NOMO-1 (cell line): ENCODE measurements at regions not wholly inside any gene's neighbourhood (a gene's known extent, or its start where the extent isn't known, plus 50 kb on each side); places are given as distances from the start of the nearest gene placed in this dataset.

ENCODE experiments used
- DNase-seq, 2 experiments: peaks; one replicate each; lab custom pipeline; 2025; ENCODE audit not compliant: unreplicated experiment in 2 of 2; lab: John Stamatoyannopoulos, UW

DNA sequence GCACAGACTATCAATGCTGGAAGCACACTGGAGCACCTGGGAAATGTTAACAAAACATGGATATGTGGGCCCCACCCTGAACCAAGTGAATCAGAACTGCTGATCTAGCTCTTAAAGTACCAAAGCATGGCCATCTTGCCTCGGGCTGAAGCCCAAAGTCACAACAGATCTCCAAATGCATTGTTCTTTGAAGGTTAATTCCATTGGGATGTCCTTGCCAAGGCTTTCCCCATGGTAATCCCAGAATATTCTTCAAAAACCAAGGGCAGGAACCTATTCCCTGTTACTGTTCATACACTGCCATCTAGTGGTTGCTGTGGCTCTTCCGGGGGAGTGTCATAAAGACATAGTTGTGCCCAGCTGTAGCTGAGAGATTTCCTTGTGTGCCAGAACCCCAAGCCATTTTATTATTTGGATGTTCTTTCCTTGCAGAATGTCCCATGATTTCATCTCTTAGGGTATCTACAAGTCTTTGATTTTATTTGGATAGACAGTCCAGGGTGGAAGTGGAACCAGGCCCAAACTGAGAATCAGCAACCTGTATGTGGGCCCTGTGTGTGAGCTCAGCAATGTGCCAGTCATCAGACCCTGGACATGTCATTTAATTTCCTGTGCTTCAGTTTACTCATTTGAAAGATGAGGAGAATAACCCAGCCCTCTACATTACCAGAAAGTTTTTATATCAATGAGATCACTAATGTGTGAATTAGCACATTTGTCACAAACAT lies 290.0 kb downstream of the ACTL7B start:
- DNase-seq = peak; percentile 35 to 72

DNA sequence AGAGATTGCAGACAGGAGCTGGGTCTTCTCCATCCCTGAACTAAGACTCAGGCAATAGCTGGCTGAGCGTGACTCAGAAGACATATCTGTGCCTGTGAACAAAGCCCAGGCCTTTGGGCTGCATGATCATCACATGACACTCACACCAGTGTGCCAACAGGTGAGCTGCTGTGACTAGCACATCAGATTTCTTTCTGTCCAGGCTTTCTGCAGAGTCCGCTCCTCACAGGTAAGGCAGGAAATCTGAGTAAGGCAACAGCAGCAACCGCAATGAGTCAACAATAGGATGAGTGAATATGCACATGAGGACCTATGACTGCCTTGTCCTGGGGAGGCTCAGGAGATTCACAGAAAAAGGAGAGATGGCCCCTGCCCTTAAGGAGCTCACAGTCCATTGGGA lies 293.6 kb downstream of the ACTL7B start:
- no peak for DNase-seq

DNA sequence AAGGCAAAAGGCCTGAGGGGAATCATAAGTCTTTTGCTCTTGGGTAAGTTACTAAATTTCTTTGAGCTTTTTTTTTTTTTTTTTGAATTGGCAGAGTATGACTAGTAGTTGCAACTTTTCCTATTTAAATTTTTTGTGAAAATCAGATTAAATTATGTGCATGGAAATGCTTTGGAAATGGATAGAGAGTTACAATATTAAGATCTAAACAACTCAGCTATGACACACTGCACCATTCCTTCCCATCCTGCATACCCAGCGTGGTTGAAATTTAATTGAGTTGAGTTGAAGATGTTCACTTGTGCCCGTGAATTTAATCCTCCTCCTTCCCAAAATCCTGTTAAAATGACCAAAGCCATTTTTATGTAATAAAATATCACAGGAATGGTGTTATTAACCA lies 296.4 kb downstream of the ACTL7B start:
- DNase-seq = no peak

DNA sequence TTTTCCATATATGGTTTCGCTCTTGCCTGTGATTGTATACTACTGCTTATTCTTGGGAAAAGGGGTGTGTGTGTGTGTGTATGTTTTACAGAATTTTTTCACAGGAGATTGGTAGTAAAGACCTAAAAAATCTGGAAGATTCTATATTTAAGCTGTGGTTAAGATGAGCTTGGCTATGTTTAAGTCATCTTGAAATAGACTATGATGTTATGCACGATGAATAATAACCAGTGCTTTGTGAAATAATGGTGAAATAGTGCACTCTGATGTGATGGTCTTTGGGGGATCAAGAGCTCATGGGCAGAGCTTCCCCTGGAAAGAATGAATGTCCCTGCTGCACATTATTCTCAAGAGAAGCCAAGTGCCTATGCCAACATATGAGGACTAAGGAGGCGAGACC lies 301.0 kb downstream of the ACTL7B start:
- DNase-seq = no peak

DNA sequence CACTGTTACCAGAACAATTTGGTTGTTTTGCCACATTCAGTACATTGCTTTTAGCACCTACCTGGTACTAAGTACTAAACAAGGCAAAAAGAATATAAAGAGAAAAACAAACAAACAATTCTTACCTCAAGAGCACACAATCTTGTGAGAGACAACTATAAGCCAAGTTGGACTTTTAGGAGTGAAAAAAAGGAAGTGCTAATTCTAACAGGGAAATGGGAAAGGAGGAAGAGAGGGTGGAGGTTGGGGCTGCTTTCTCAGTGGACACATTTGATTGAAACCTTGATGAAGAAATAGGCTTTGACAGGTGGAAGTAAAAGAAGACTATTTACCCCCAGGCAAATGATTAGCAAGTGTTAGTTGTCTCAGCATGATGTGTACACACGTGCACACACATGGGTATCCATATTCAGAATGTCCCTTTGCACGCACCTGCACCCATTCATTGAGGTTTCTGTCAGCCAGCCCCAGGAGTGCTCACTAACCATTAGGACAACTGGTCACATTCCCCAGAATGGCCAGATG lies 302.6 kb downstream of the ACTL7B start:
- DNase-seq = no peak

DNA sequence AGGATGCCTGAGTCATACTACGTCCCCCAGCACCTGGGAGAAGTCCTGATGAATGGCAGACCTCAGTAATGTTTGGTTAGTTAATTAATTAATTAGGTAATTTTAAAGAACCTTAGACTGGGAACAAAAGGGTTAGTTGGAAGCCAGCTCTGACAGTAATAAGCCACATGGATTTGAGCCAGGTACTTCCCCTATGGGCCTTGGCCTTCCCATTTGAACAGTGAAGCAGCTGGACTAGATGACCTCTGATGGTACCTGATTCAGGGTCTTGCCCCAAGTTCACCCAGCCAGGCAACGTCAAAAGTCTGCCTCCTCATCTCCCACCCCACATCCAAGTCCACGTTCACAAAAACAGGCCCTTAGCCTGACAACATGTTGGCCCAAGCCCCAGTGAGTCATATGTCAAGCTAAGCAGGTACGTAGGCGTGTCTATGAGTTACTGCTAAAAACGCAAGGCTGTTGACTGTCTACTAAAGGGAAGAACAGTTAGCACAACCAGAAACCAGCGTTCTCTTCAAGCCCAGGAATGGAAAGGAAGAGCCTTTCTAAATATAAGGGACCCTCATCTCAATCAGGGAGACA lies 303.2 kb downstream of the ACTL7B start:
- no peak for DNase-seq

DNA sequence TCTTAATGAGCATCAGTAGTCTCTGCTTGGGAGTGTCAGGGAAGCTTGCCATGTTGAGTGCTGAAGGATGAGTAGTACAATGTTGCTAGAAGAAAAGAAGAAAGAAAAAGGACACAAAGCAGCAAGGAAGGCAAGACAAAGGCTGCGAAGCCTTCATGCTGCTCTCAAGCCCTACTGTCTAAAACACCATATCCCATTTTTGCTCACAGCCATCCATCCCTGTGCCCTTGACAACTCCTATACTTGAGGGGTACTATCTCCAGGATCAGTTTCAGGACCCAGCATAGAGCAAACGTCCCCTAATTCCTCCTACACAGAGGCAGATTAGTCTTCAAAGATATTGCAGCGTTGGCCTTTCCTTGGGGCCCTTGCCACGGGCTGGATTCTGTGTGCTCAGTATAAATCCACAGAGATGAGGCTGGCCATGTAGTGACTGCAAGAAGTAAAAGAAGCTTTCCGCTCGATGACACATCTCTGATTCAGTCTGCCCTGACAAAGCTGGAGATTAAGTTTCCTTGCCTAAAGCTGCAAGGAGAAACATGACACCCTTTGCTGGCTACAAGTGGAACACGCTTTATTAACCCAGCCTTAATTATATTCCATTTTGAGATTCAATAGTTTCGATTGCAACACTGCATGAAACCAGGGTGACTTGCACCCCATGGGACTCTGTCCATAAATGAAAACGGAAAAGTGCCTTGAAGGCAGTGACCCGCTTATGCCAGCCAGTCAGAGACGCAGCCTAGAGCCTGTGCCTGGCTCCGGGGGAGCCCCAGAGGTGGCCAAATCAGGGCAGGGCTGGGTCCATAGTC lies 304.6 kb downstream of the ACTL7B start:
- DNase-seq = no peak

DNA sequence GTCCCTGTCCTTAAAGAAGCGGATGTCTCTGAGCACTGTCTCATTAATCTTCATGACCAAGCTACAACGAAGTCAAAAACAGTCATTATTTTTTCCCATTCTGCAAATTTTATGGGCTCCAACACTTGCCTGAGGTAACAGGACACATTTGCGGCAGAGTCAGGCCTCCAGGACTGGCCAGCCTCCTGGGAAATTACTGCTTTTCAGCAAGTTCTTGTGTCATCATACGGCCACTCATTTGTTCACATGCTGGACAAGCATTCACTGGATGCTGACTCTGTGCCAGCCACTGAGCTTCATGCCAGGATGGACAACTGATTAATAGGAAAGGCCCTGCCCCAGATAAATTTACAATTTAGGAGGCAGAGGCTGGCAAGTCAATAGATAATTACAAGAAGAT lies 305.7 kb downstream of the ACTL7B start:
- no peak for DNase-seq

DNA sequence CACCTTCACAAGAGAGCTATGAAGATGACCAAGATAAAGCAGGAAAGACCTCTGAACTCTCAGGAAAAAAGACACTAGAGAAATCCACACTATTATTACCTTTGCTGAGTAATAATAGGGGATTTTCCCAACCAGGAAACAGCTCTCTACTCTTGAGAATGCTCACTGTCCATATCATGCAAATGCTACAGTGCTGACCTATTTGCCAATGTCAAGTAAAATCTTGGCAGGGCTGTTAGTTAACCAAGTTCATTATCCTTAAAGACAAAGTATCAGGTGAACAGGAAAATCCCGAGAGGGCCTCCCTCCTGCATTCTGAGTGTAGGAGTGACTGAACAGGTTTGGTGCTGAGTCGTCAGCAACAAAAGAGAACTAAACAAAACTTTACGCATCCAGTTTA lies 306.6 kb downstream of the ACTL7B start:
- no peak for DNase-seq

DNA sequence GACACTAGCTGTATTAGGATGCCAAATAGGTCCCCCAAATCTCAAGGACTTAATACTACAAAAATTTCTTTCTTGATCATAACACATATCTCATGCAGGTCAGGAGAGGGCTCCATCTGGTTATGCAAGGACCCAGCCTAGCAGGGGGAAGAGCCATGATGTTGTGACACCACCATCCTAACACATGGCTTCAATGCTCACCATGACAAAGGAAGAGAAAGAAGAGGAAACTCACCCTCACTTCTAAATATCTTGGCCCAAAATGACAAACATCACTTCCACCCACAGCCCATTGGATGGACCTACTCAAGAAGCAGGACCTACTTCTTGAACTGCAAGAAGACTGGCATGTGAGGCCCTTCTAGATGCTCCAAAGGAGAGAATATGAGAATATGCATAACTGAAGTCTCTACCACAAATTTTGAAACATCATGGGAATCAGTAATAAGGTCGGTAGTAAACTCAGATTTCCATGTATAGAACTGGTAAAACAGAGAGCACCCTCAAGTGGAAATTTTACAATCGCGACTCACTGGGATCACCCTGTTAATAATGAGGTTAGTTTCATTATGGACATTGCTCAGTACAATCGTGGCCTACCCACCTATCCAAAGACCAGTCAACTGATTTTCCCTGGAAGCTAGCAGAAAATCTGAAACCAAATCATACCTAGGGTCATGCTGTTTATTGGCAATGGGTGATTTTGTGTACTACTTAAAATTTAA lies 308.2 kb downstream of the ACTL7B start:
- DNase-seq = no peak

DNA sequence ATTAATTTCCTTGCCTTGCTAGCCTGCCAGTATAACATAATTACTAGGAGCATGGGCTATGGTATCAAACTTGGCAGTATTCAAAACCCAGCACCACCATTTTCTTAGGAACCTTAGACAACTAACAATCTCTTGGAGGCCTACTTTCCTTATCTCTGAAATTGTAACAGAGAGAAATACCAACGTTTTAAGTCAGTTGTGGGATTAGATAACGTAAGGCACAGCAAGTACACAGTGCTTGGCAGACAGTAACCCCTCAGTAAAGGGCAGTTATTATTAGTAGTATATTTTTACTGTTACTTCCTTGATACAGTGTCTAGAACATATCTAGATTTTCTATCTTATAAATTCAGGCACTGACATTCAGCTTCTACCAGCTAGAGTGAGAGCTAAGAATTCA lies 309.6 kb downstream of the ACTL7B start:
- DNase-seq = no peak

DNA sequence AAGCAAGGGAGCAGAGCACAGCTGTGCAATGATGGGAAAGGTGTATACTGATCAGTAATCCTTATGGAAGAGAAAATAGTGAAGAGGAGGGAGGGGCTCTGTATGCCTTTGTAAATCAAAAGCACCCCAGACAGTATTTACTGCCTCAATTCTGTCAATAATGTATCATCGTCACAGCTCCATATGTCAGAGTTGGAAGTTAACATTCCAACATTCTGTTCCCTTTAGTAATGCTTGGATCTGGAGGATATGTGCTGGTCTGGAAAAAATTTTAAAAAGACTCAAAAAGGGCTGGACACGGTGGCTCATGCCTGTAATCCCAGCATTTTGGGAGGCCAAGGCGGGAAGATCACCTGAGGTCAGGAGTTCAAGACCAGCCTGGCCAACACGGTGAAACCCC lies 310.4 kb downstream of the ACTL7B start:
- DNase-seq = no peak

DNA sequence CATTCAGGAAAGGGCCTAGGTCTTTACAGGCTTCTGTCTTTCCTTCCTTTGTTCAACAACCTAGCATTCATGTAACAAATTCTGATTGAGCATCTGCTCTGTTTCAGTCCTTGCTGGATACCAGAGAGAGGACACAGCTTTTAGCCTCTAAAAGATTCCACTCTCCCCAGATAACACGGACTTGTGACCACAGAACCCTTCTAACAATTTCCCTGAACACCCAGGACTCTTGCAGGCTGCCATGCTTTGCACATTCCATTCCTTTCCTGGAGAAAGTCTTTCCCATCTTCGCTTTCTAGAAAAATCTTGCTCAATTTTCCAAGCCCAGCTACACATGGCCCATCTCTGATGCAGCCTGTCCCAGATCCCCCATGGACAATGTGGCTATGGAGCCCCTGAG lies 310.9 kb downstream of the ACTL7B start:
- no peak for DNase-seq

DNA sequence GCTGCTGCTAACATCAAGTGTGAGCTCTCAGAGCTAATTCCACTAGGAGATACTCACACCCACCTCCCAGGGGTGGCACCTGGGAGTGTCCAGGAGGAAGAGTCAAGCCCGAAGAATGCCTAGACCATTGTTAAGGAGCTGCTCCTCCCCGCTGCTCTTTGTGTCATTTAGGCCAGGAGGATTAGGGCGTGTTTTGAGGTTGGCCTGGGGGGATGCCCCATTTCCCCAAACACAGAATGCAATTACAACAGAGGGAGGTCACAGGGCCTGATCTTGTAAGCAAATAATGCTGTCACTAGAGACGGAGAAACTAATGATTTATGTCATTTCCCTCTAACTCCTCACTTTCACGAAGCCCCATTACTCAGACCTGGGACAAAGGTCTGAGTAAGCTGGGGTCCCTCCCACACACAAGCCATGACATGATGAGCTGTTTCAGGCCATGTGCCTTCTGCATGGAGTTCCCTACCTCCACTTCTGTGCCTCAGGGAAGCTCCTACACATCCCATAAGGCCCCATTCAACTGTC lies 312.5 kb downstream of the ACTL7B start:
- DNase-seq = peak; percentile 44 to 69

DNA sequence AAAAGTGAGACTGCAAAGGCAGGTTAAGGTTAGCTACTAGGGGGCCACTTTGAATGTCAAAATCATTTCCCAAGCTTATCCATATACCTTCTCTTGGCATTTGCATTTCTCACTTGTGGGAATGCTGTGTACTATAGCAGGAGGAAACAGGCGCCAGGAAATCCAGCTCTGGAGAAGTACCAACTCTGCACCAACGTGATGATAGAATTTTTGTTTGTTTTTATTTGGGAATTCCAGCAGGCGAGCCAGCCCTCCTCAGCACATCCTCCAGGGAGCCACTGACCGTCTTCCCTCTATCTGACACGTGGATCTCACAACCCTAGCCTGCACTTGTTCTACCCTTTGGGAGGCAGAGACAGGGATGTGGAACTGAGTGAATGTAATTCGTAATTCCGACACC lies 318.0 kb downstream of the ACTL7B start:
- DNase-seq = no peak

DNA sequence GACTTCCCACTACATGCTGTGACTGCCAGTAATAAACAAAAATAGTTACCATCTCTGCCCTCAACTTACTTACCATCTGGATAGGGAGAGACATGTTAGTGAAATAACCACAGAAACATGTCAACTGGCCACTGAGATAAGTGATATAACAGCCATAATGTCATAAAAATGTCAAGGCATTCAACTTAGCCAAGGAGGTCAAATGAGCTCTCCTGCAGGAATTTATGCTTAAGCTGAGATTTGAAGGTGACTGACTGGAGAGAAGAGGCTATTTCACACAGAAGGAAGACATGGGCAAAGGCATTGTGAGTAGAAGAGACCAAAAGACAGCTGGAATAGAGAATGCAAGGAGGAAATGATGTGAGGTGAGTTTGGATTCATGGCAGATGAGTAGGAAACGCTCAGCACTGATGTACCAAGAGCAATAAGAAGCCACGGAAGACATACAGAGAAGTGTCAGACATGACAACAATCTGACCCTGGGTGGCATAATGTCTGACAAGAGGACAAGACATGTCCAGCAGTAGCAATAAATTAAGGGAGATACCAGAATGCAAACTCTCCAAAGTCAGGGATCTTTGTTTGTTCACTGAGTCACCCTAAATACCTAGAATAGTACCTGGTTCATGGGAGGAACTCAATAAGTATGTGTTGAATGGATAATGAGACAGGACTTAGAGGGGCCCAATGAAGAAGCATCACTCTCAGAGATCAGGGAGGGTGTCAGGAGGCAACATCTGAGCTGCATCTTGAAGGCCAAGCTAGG lies 318.8 kb downstream of the ACTL7B start:
- DNase-seq = no peak

DNA sequence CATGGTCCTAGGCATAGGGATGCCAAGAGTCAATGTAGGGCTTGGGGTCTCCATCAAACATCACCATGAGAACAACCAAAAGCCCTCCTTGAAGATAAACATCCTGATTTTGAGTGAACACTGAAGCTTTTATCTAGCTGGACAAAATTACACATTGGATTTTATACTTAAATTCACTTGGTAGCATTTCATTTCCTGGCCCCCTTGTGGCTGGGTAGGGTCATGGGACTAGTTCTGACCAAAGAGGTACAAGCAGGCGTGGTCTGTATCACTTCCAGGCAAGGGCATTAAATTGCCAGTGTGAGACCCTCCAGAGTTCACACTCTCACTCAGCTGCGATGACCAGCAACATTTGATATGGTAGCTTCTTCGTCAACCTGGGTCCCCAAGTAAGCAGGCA lies 320.3 kb downstream of the ACTL7B start:
- DNase-seq = no peak

DNA sequence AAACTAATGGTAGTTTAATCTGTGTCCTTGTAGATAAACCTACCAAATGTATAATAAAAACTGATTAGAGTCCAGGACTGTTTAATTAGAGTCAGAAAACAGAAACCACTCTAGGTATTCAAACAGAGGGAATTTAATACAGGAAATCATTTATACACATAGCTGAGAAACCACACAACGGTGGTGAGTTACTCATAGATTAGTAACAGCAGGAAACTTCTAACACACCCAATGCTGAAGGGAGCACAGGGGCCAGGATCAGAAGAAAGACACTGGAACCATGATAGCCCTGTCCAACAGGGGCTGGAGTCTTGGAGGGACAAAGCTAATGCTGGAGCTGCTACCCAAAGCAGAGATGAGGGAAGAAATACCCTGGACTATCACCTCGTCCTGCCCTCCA lies 321.0 kb downstream of the ACTL7B start:
- DNase-seq = no peak

DNA sequence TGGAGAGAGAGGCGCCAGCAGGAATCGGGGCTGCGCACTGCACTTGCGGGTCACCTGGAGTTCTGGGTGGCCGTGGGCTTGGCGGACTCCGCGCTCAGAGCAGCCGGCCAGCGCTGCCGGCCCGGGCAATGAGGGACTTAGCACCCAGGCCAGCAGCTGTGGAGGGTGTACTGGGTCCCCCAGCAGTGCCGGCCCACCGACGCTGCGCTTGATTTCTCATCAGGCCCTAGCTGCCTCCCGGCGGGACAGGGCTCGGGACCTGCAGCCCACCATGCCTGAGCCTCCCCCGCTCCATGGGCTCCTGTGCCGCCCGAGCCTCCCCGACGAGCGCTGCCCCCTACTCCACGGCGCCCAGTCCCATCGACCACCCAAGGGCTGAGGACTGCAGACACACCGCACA lies 325.6 kb downstream of the ACTL7B start:
- DNase-seq = no peak

DNA sequence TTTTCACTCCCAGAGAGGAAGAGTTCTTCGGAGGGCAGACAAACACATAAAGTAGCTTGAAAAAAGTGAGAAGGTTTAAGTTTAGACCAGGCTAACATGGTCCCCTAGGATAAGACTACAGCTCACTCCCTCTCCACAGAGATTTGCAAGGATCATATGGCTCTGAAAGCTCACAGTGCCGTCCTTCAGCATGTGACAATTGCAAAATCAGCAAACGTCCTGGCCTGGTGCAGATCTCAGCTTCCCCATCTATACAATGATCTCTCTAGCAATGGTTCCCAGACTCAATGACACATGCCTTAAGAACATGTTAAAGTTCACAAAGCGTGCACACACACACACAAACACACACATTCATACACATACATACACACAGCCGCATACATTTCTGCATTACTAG lies 327.6 kb downstream of the ACTL7B start:
- no peak for DNase-seq
